ENCODE measurements at regions not wholly inside any gene's neighbourhood (a gene's known extent, or its start where the extent isn't known, plus 50 kb on each side); places are given as distances from the start of the nearest gene placed in this dataset.

GRCh38 chr2:48134704-48135103 is 179.8 kb upstream of the FOXN2 start:
- H3K4me3 ChIP-seq (replicated peaks in 1 of 2; ENCODE audit: low read depth in 1 of 2, low read length in 2 of 2) = no peak overlapping the region
- no peaks in the 10 kb centered on the region for H3K36me3 ChIP-seq (ENCODE audit: control insufficient read depth in 1 of 2, insufficient read depth in 2 of 2, low read length in 2 of 2)
- ChIA-PET POLR2A (no interaction called here), CTCF (no interaction called here), RAD21 (ENCODE audit: low non-redundant PET in 1 of 2, low total read pairs in 2 of 2, uncharacterized antibody in 2 of 2, unreplicated experiment in 2 of 2) (no interaction called here)
- H3K27ac ChIP-seq (ENCODE audit: low read depth, low read length) = no peak overlapping the region
- no peak for ATAC-seq
- no peaks in the 10 kb centered on the region for H4K20me1 ChIP-seq (ENCODE audit: insufficient read depth)
- no TSS peak for BruUV-seq (replicated peaks)
- no peak for DNase-seq (ENCODE audit: low read depth, low spot score)
- no peaks in the 10 kb centered on the region for H3K9me3 ChIP-seq (ENCODE audit: control insufficient read depth in 1 of 2, insufficient read depth in 1 of 2, low read depth in 1 of 2, low read length in 2 of 2)
- no peaks in the 10 kb centered on the region for H3K4me1 ChIP-seq (ENCODE audit: control insufficient read depth in 1 of 2, insufficient read depth in 2 of 2, low read length in 2 of 2)
- no peak overlapping the region for H2AFZ ChIP-seq (ENCODE audit: low read depth, low read length, poor library complexity, severe bottlenecking)
- H3K4me2 ChIP-seq (ENCODE audit: low read length) = no peak overlapping the region
- H3K79me2 ChIP-seq (ENCODE audit: insufficient read depth, low read length) = no peaks in the 10 kb centered on the region
- intact Hi-C loops (cut with micrococcal nuclease) = no loop called here
- H3K27me3 ChIP-seq (ENCODE audit: insufficient read depth, low read length) = no peaks in the 10 kb centered on the region
- TF ChIP-seq ZFX (IDR thresholded peaks at IDR 0.05) = no peak
- TF ChIP-seq POLR2AphosphoS5 (IDR thresholded peaks at IDR 0.05; ENCODE audit: low read depth, low read length) = no peak
- TF ChIP-seq RAD21 (IDR thresholded peaks at IDR 0.05; ENCODE audit: low read depth) = no peak
- TF ChIP-seq ZNF274 (IDR thresholded peaks at IDR 0.05; ENCODE audit: low read depth, low read length) = no peak
- no peak for TF ChIP-seq ZBTB33 (IDR thresholded peaks at IDR 0.05; ENCODE audit: extremely low read depth, insufficient replicate concordance, low read length)
- no peak for TF ChIP-seq EGR1 (IDR thresholded peaks at IDR 0.05; ENCODE audit: low read depth)
- no peak for TF ChIP-seq TCF7L2 (IDR thresholded peaks at IDR 0.05; ENCODE audit: borderline replicate concordance, extremely low read depth, insufficient read depth, insufficient read length)
- no peak for TF ChIP-seq SIN3A (IDR thresholded peaks at IDR 0.05; ENCODE audit: low read depth)
- no peak for TF ChIP-seq CBX3 (IDR thresholded peaks at IDR 0.05; ENCODE audit: low read depth)
- TF ChIP-seq POLR2A (IDR thresholded peaks at IDR 0.05; ENCODE audit: borderline replicate concordance, extremely low read depth, insufficient read depth, insufficient read length) = no peak
- TF ChIP-seq JUND (IDR thresholded peaks at IDR 0.05) = no peak
- H3K9me2 ChIP-seq (ENCODE audit: insufficient read depth) = no peaks in the 10 kb centered on the region
- H3K9ac ChIP-seq (ENCODE audit: low read length) = no peak overlapping the region
